GM12878 (cell line): ENCODE measurements at regions not wholly inside any gene's neighbourhood (a gene's known extent, or its start where the extent isn't known, plus 50 kb on each side); places are given as distances from the start of the nearest gene placed in this dataset.

Experiments
- ATAC-seq: fragments of 200-7000 bp; cut with Tn5 transposase; 3 replicates; pipeline ENCODE4 v1.9.1; 2020; ENCODE audit warnings: mild to moderate bottlenecking, moderate library complexity
- BruUV-seq: library from RNA; stranded (reverse); fragments of 400-500 nt; replicated peaks from 2 replicates; lab custom pipeline; 2021; lab: Mats Ljungman, UMichigan
- CTCF ChIA-PET: fragments of 300-600 bp; sonication (Branson Sonifier 250); formaldehyde crosslinking; extraction: SDS; loops from one replicate; lab custom pipeline; 2021; ENCODE audit warnings: inconsistent platforms; lab: Yijun Ruan, JAX
- POLR2A ChIA-PET: fragments of 350-600 bp; formaldehyde crosslinking; extraction: SDS; loops from one replicate; lab custom pipeline; 2021; ENCODE audit warnings: inconsistent platforms; lab: Charles Lee
- RAD21 ChIA-PET: fragments of 300-600 bp; sonication (Branson Sonifier 250); formaldehyde crosslinking; loops from one replicate; lab custom pipeline; 2023; ENCODE audit warnings: antibody characterized with exemption; ENCODE audit not compliant: unreplicated experiment; lab: Charles Lee
- SMC1A ChIA-PET: fragments of 300-600 bp; sonication (Branson Sonifier 250); formaldehyde crosslinking; loops from one replicate; lab custom pipeline; 2023; ENCODE audit not compliant: unreplicated experiment, uncharacterized antibody; lab: Charles Lee
- DNase-seq: peaks from one replicate; pipeline ENCODE4 v3.0.0-alpha.2; 2011; ENCODE audit warnings: low read depth, low spot score
- FAIRE-seq: peaks from 3 replicates; lab custom pipeline; 2011; peaks lifted over from hg19 to GRCh38; lab: Jason Lieb, UNC
- H2AFZ ChIP-seq: 2 replicates; pipeline ENCODE4 v1.6.0; 2011; ENCODE audit warnings: low read depth, low read length, control low read depth; ENCODE audit not compliant: control insufficient read depth
- H3K27ac ChIP-seq: 2 replicates; pipeline ENCODE4 v1.5.1; 2011; ENCODE audit warnings: control low read depth; ENCODE audit not compliant: control insufficient read depth, insufficient read depth
- H3K27me3 ChIP-seq, 2 experiments: replicated peaks in 1 of 2; 2 replicates each; pipeline versions ENCODE4 v1.6.0 to v1.6.1; 2011; ENCODE audit warnings: low read length in 1 of 2; ENCODE audit not compliant: control insufficient read depth in 2 of 2, insufficient read depth in 2 of 2
- H3K36me3 ChIP-seq, 2 experiments: 2 replicates each; pipeline ENCODE4 v1.5.1; 2011; ENCODE audit warnings: low read length in 1 of 2; ENCODE audit not compliant: control insufficient read depth in 2 of 2, insufficient read depth in 2 of 2
- H3K4me1 ChIP-seq: 2 replicates; pipeline ENCODE4 v1.6.1; 2011; ENCODE audit warnings: mild to moderate bottlenecking, low read length, moderate library complexity, mixed read lengths; ENCODE audit not compliant: control insufficient read depth, insufficient read depth
- H3K4me2 ChIP-seq: 2 replicates; pipeline ENCODE4 v1.6.0; 2011; ENCODE audit warnings: control low read depth; ENCODE audit not compliant: control insufficient read depth, insufficient read depth
- H3K4me3 ChIP-seq: fragments of 200-600 bp; sonication (generic); 2 replicates; pipeline ENCODE4 v1.5.1; 2016
- H3K79me2 ChIP-seq: 2 replicates; pipeline ENCODE4 v1.6.0; 2011; ENCODE audit warnings: low read length; ENCODE audit not compliant: control insufficient read depth, insufficient read depth
- H3K9ac ChIP-seq: 2 replicates; pipeline ENCODE4 v1.8.0; 2011; ENCODE audit warnings: low read length, control low read depth, mixed read lengths; ENCODE audit not compliant: control insufficient read depth, insufficient read depth
- H3K9me3 ChIP-seq: replicated peaks from 3 replicates; pipeline ENCODE4 v1.5.1; 2011; ENCODE audit warnings: mild to moderate bottlenecking, low read length; ENCODE audit not compliant: control insufficient read depth, insufficient read depth
- H4K20me1 ChIP-seq: 2 replicates; pipeline ENCODE4 v1.6.0; 2011; ENCODE audit not compliant: control insufficient read depth, insufficient read depth
- BCL3 ChIP-seq: IDR thresholded peaks from 2 replicates; pipeline ENCODE4 v1.6.1; 2011; ENCODE audit warnings: borderline replicate concordance, low read depth, mild to moderate bottlenecking, moderate library complexity, low read length; ENCODE audit not compliant: insufficient read depth, poor library complexity, severe bottlenecking
- CBX3 ChIP-seq: fragments of 200-600 bp; sonication (generic); IDR thresholded peaks from 2 replicates; pipeline ENCODE4 v1.6.1; 2016; ENCODE audit warnings: low read depth, borderline replicate concordance
- CEBPB ChIP-seq, 2 experiments: fragments of 150-350 bp in 1 of 2; IDR thresholded peaks; 2 replicates each; pipeline ENCODE4 v1.6.1; 2012 to 2014; ENCODE audit warnings: low read depth in 2 of 2, low read length in 2 of 2, borderline replicate concordance in 1 of 2, inconsistent platforms in 1 of 2
- HDAC6 ChIP-seq: fragments of 200-600 bp; sonication (generic); IDR thresholded peaks from one replicate; pipeline ENCODE4 v1.8.0; 2017; ENCODE audit warnings: antibody characterized with exemption; ENCODE audit not compliant: unreplicated experiment
- IKZF2 ChIP-seq, 2 experiments: fragments of 450-650 bp; IDR thresholded peaks; 2 replicates each; pipeline ENCODE4 v1.6.1; 2017; ENCODE audit warnings: mild to moderate bottlenecking in 2 of 2, moderate library complexity in 2 of 2
- MEF2A ChIP-seq: IDR thresholded peaks from 2 replicates; pipeline ENCODE4 v1.6.1; 2011; ENCODE audit warnings: low read depth, mild to moderate bottlenecking, low read length, moderate library complexity; ENCODE audit not compliant: insufficient read depth
- NBN ChIP-seq: fragments of 450-650 bp; IDR thresholded peaks from 2 replicates; pipeline ENCODE4 v1.6.1; 2016
- NFIC ChIP-seq: IDR thresholded peaks from 2 replicates; pipeline ENCODE4 v1.6.1; 2012; ENCODE audit warnings: low read depth, mild to moderate bottlenecking, inconsistent platforms, low read length, moderate library complexity
- NFYB ChIP-seq: IDR thresholded peaks from 2 replicates; pipeline ENCODE4 v1.6.1; 2011; ENCODE audit warnings: low read depth, mild to moderate bottlenecking, low read length, improper control_type of control experiment, moderate library complexity; ENCODE audit not compliant: insufficient read depth
- PAX8 ChIP-seq: fragments of 450-650 bp; IDR thresholded peaks from 2 replicates; pipeline ENCODE4 v1.6.1; 2017; ENCODE audit warnings: mild to moderate bottlenecking, moderate library complexity
- RELB ChIP-seq: fragments of 450-650 bp; IDR thresholded peaks from 2 replicates; pipeline ENCODE4 v1.6.1; 2017; ENCODE audit warnings: low read depth, mild to moderate bottlenecking, moderate library complexity
- TBL1XR1 ChIP-seq: IDR thresholded peaks from 2 replicates; pipeline ENCODE4 v1.6.1; 2012; ENCODE audit warnings: low read depth, low read length, improper control_type of control experiment
- WRNIP1 ChIP-seq: IDR thresholded peaks from 2 replicates; pipeline ENCODE4 v1.6.1; 2011; ENCODE audit warnings: low read depth, low read length, improper control_type of control experiment, borderline replicate concordance
- YBX1 ChIP-seq: fragments of 450-650 bp; IDR thresholded peaks from 2 replicates; pipeline ENCODE4 v1.6.1; 2016; ENCODE audit warnings: antibody characterized with exemption
- WGBS: methylation state at CpG from one replicate; pipeline ENCODE4 v1.1.6; 2016; ENCODE audit warnings: low lambda C conversion rate; ENCODE audit not compliant: insufficient replicate concordance, insufficient coverage; ENCODE audit errors: missing lambda C conversion rate; 5-methylcytosine and 5-hydroxymethylcytosine counted together
- in situ Hi-C: fragments of 300-500 bp; cut with MboI; formaldehyde crosslinking; loops from 9 replicates; pipeline ENCODE4 v1.14.3; 2018; ENCODE audit warnings: mixed read lengths
- intact Hi-C: fragments of 100-400 bp; cut with micrococcal nuclease; formaldehyde crosslinking; loops from one replicate; pipeline ENCODE4 v1.14.2; 2022; ENCODE audit not compliant: unreplicated experiment

GRCh38 chr4:187839765-187840164, 155.8 kb upstream of the ZFP42 start:
- in situ Hi-C loops, result no loop called here

GRCh38 chr4:187840814-187841213, 154.8 kb upstream of the ZFP42 start:
- in situ Hi-C loops (no loop called here), intact Hi-C loops (no loop called here)
- Histone ChIP-seq H2AFZ (no peak overlapping the region), H4K20me1 (no peaks in the 10 kb centered on the region), H3K9ac (no peak overlapping the region), H3K4me3 (no peak overlapping the region), H3K79me2 (no peaks in the 10 kb centered on the region), H3K4me2 (no peak overlapping the region), H3K9me3 (no peaks in the 10 kb centered on the region; the same call in 2 of the 3 replicates), H3K36me3 (no peaks in the 10 kb centered on the region), H3K4me1 (no peaks in the 10 kb centered on the region), H3K27me3 (no peaks in the 10 kb centered on the region), H3K27ac (no peak overlapping the region)
- WGBS, result 2% methylated on average over 2 of the region's 2 CpGs
- ChIA-PET POLR2A (no interaction called here), SMC1A (no interaction called here), CTCF (no interaction called here), RAD21 (no interaction called here)
- DNase-seq, result no peak
- BruUV-seq, result no TSS peak
- no peak for ATAC-seq
- no peak for FAIRE-seq
- TF ChIP-seq IKZF2 (IDR thresholded peaks at IDR 0.05) (no peak), TBL1XR1 (no peak), YBX1 (no peak), BCL3 (no peak), NFYB (no peak), CBX3 (no peak), HDAC6 (no peak), PAX8 (no peak), CEBPB (IDR thresholded peaks at IDR 0.05; ENCODE audit: borderline replicate concordance in 1 of 2, low read depth in 2 of 2, low read length in 2 of 2) (no peak), WRNIP1 (no peak), NBN (no peak), RELB (no peak)

More at GRCh38 chr4:187839765-187840164, 155.8 kb upstream of the ZFP42 start:
- POLR2A ChIA-PET, result no interaction called here
- CTCF ChIA-PET, result no interaction called here
- H3K27me3 ChIP-seq, result no peaks in the 10 kb centered on the region
- RAD21 ChIA-PET, result no interaction called here
- H3K4me2 ChIP-seq, result no peak overlapping the region
- H3K4me3 ChIP-seq, result no peak overlapping the region
- no peaks in the 10 kb centered on the region for H3K4me1 ChIP-seq
- FAIRE-seq, result no peak
- no peaks in the 10 kb centered on the region for H3K9me3 ChIP-seq
- no peak overlapping the region for H3K9ac ChIP-seq
- no TSS peak for BruUV-seq
- H2AFZ ChIP-seq, result no peak overlapping the region
- no peaks in the 10 kb centered on the region for H3K79me2 ChIP-seq
- no peaks in the 10 kb centered on the region for H4K20me1 ChIP-seq
- H3K36me3 ChIP-seq, result no peaks in the 10 kb centered on the region
- H3K27ac ChIP-seq, result no peak overlapping the region
- no peak for DNase-seq
- SMC1A ChIA-PET, result no interaction called here
- intact Hi-C loops, result no loop called here
- TF ChIP-seq NFIC, result no peak
- TF ChIP-seq MEF2A, result no peak
- ATAC-seq, result no peak
